ENCODE measurements at regions not wholly inside any gene's neighbourhood (a gene's known extent, or its start where the extent isn't known, plus 50 kb on each side); places are given as distances from the start of the nearest gene placed in this dataset.

DNA sequence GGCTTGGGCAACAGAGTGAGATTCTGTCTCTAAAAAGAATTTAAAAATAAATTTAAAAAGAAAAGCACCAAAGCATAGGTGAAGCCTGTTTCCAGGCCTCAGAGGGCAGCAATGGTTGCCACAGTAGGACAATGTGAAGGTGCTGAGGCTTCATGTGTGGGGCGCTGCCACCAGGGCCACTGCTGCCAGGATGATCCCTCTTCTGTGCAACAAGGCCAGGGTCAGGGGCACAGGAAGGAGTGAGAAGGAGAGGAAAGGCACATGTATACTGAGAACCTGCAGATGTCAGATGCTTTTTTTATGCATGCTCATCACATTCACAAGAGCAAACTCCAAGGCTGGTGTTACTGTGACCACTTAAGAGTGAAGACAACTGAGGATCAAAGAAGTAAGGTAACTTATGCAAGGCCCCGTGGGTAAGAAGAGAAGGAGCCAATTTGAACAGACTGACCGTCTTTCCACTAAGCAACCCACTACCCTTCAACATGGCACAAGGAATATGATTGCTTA lies 79.7 kb upstream of the ACKR3 start:
- Histone ChIP-seq H3K36me3 (ENCODE audit: control insufficient read depth, insufficient read depth, low read length) (no peaks in the 10 kb centered on the region), H3K9ac (no peak overlapping the region), H3K27me3 (ENCODE audit: control insufficient read depth, insufficient read depth, low read length) (no peaks in the 10 kb centered on the region), H3K4me3 (ENCODE audit: low read depth, low read length) (no peak overlapping the region), H2AFZ (no peak overlapping the region), H3K4me2 (ENCODE audit: low read length) (no peak overlapping the region), H3K4me1 (no peaks in the 10 kb centered on the region), H3K9me3 (ENCODE audit: control insufficient read depth, low read length) (no peaks in the 10 kb centered on the region), H3K27ac (no peak overlapping the region), H3K79me2 (no peaks in the 10 kb centered on the region)
- TF ChIP-seq, protein P1, sequence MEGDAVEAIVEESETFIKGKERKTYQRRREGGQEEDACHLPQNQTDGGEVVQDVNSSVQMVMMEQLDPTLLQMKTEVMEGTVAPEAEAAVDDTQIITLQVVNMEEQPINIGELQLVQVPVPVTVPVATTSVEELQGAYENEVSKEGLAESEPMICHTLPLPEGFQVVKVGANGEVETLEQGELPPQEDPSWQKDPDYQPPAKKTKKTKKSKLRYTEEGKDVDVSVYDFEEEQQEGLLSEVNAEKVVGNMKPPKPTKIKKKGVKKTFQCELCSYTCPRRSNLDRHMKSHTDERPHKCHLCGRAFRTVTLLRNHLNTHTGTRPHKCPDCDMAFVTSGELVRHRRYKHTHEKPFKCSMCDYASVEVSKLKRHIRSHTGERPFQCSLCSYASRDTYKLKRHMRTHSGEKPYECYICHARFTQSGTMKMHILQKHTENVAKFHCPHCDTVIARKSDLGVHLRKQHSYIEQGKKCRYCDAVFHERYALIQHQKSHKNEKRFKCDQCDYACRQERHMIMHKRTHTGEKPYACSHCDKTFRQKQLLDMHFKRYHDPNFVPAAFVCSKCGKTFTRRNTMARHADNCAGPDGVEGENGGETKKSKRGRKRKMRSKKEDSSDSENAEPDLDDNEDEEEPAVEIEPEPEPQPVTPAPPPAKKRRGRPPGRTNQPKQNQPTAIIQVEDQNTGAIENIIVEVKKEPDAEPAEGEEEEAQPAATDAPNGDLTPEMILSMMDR (IDR thresholded peaks at IDR 0.05) = no peak

DNA sequence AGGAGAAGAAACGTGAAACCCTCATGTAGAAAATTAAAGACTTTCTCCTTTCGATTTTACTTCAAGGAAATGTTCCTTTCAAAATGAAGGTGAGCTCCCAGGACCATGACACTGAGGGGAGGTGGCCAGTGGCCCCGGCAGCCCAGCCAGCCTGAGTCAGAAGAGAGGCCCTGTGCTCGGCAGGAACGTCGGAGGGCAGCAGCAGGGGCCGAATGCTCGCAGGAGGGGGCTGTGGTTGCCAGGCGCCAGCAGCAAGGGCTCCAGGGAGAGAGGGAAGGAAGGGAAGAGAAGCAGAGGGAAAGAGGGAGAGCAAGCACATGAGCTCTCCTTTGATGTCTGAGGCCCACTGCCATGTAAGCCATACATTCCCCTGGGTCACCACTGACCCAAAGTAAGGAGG lies 73.3 kb upstream of the ACKR3 start:
- H3K4me1 ChIP-seq = no peaks in the 10 kb centered on the region
- H3K27ac ChIP-seq = no peak overlapping the region
- no peak overlapping the region for H3K9ac ChIP-seq
- H3K4me2 ChIP-seq (ENCODE audit: low read length) = no peak overlapping the region
- no peak overlapping the region for H3K4me3 ChIP-seq (ENCODE audit: low read depth, low read length)
- no peaks in the 10 kb centered on the region for H3K36me3 ChIP-seq (ENCODE audit: control insufficient read depth, insufficient read depth, low read length)
- no peaks in the 10 kb centered on the region for H3K27me3 ChIP-seq (ENCODE audit: control insufficient read depth, insufficient read depth, low read length)
- H2AFZ ChIP-seq = no peak overlapping the region
- H3K79me2 ChIP-seq = no peaks in the 10 kb centered on the region
- TF ChIP-seq, protein P1 (IDR thresholded peaks at IDR 0.05) = no peak
- no peaks in the 10 kb centered on the region for H3K9me3 ChIP-seq (ENCODE audit: control insufficient read depth, low read length)

DNA sequence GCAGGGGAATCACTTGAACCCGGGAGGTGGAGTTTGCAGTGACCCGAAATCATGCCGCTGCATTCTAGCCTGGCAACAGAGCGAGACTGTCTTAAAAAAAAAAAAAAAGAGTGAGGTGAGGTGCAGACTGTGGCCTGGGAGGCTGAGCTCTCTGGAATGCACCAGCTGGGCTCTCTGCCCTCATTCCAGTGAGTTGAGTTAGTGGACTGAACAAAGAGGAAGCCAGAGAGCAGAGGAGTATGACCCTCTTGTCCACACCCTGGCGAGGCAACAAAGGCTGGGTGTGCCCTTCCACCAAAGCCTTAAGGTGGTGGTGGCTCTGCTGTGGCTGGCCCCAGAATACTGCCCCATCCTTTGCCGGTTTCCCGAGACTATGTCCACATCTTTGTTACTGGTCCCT lies 71.3 kb upstream of the ACKR3 start:
- no peaks in the 10 kb centered on the region for H3K27me3 ChIP-seq (ENCODE audit: control insufficient read depth, insufficient read depth, low read length)
- H3K9ac ChIP-seq = no peak overlapping the region
- no peak overlapping the region for H2AFZ ChIP-seq
- no peaks in the 10 kb centered on the region for H3K4me1 ChIP-seq
- no peaks in the 10 kb centered on the region for H3K36me3 ChIP-seq (ENCODE audit: control insufficient read depth, insufficient read depth, low read length)
- no peaks in the 10 kb centered on the region for H3K9me3 ChIP-seq (ENCODE audit: control insufficient read depth, low read length)
- H3K27ac ChIP-seq = no peak overlapping the region
- TF ChIP-seq, protein P1 (IDR thresholded peaks at IDR 0.05) = no peak
- no peaks in the 10 kb centered on the region for H3K79me2 ChIP-seq
- no peak overlapping the region for H3K4me2 ChIP-seq (ENCODE audit: low read length)
- no peak overlapping the region for H3K4me3 ChIP-seq (ENCODE audit: low read depth, low read length)

DNA sequence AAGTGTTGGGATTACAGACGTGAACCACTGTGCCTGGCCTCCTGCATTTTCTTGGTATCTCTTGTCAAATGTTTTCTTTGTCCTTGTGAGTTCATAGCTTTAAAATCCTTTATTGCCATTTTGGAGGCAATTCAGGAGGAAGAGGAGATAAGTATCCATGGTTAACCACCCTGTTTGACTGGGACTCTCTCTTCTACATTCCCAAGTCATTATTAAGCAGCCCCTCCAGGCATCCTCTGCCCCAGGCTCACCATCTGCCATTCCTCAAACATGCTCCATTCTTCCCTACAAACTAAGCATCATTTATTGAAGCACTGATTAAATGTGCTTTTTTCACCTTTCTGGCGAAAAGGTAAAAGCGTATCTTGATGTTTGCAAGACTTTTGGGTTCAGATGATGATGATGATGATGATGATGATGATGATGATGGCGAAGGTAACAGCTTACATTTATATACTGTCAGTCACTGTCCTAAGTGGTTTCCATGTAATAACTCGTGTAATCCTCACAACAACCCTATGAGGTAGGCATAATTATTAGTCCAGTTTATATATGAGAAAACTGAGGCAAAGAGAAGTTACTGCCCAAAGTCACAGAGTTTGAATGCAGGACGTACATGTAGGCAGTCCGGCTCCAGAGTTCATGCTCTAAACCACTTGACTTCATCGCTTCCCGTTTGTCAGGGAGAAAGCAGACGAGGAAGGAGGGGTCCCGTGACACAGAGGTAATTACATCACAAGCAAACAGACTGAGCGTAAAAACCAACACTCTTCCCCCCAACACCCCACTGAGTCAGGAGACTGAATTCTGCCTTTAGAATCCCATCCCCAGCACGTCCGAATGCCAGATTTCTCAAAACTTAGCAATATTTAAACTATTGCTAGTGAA lies 69.7 kb upstream of the ACKR3 start:
- no peaks in the 10 kb centered on the region for H3K27me3 ChIP-seq (ENCODE audit: control insufficient read depth, insufficient read depth, low read length)
- H3K4me1 ChIP-seq = no peaks in the 10 kb centered on the region
- H3K4me3 ChIP-seq (ENCODE audit: low read depth, low read length) = no peak overlapping the region
- no peaks in the 10 kb centered on the region for H3K9me3 ChIP-seq (ENCODE audit: control insufficient read depth, low read length)
- no peak overlapping the region for H3K27ac ChIP-seq
- no peak overlapping the region for H2AFZ ChIP-seq
- H3K4me2 ChIP-seq (ENCODE audit: low read length) = no peak overlapping the region
- TF ChIP-seq, protein P1 (IDR thresholded peaks at IDR 0.05) = no peak
- H3K9ac ChIP-seq = no peak overlapping the region
- no peaks in the 10 kb centered on the region for H3K36me3 ChIP-seq (ENCODE audit: control insufficient read depth, insufficient read depth, low read length)
- no peaks in the 10 kb centered on the region for H3K79me2 ChIP-seq

Measured in parathyroid adenoma (tissue), 2 donors.